Esophagus muscularis mucosa (tissue), 4 donors: ENCODE measurements at regions not wholly inside any gene's neighbourhood (a gene's known extent, or its start where the extent isn't known, plus 50 kb on each side); places are given as distances from the start of the nearest gene placed in this dataset.

Experiments used
- DNase-seq: peaks from one replicate; pipeline ENCODE4 v3.0.0-alpha.2; 2017; ENCODE audit errors: extremely low spot score
- H3K27ac ChIP-seq, 4 donors: fragments of 200-600 bp; sonication (generic); replicated peaks in 1 of 4; 1 replicate in 3 of 4; 2 replicates in 1 of 4; pipeline ENCODE4 v1.5.1; 2016 to 2019; ENCODE audit warnings: mild to moderate bottlenecking in 1 of 4
- H3K27me3 ChIP-seq, 4 donors: fragments of 200-600 bp; sonication (generic); one replicate each; pipeline versions ENCODE4 v1.5.1 to v1.6.0; 2016 to 2019
- H3K36me3 ChIP-seq, 4 donors: fragments of 200-600 bp; sonication (generic); one replicate each; pipeline ENCODE4 v1.5.1; 2016 to 2019
- H3K4me1 ChIP-seq, 4 donors: fragments of 200-600 bp; sonication (generic); one replicate each; pipeline ENCODE4 v1.5.1; 2016 to 2019
- H3K4me3 ChIP-seq, 4 donors: fragments of 200-600 bp; sonication (generic); 1 replicate in 2 of 4; 2 replicates in 2 of 4; pipeline ENCODE4 v1.5.1; 2016 to 2019; ENCODE audit warnings: mild to moderate bottlenecking in 4 of 4, moderate library complexity in 1 of 4
- H3K9me3 ChIP-seq, 4 donors: fragments of 200-600 bp; sonication (generic); 1 replicate in 3 of 4; 2 replicates in 1 of 4; pipeline ENCODE4 v1.5.1; 2016 to 2019
- EP300 ChIP-seq: sonication (generic); formaldehyde crosslinking; IDR thresholded peaks from one replicate; pipeline ENCODE4 v1.6.1; 2017; ENCODE audit warnings: antibody characterized with exemption
- POLR2A ChIP-seq: fragments of 450-650 bp; IDR thresholded peaks from one replicate; pipeline ENCODE4 v1.6.1; 2017; ENCODE audit warnings: antibody characterized with exemption, moderate library complexity, mild to moderate bottlenecking, low read depth
- POLR2AphosphoS5 ChIP-seq, 2 donors: sonication (generic); formaldehyde crosslinking; IDR thresholded peaks; one replicate each; pipeline ENCODE4 v1.6.1; 2017; ENCODE audit warnings: antibody characterized with exemption in 2 of 2
- WGBS: methylation state at CpG from one replicate; pipeline ENCODE4 v1.1.5; 2018; 5-methylcytosine and 5-hydroxymethylcytosine counted together
- intact Hi-C: fragments of 100-400 bp; cut with DNase I; formaldehyde crosslinking; loops from one replicate; pipeline ENCODE4 v1.15.1; 2023
- TF ChIP-seq, protein P1 (sequence below), 3 experiments: fragments of 200-600 bp in 2 of 3; fragments of 450-650 bp in 1 of 3; sonication (generic) in 2 of 3; IDR thresholded peaks; one replicate each; pipeline ENCODE4 v1.5.1; 2017 to 2019; ENCODE audit warnings: antibody characterized with exemption in 3 of 3, mild to moderate bottlenecking in 2 of 3, moderate library complexity in 1 of 3

DNA sequence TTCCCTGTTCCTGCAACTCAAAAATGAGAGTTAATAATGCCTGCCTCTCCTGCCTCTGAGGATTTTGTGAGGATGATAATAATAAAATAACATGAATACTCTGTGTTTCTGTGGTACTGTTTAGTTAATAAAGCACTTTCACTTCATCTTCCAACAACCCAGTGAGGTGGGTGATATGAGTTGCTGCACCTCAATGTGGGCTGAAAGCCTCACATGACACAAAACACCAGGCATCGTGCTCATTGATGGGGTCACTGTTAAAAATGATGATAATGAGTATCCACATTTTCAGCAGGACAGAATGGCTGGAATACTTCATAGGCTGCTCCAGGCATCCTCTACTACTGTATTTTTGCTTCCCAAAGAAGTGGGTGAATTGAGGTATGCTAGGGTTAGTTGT is 222.8 kb upstream of the NRP1 start:
- intact Hi-C loops = no loop called here
- Histone ChIP-seq H3K36me3 (no peaks in the 10 kb centered on the region), H3K27me3 (no peaks in the 10 kb centered on the region), H3K27ac (no peak overlapping the region), H3K9me3 (no peaks in the 10 kb centered on the region), H3K4me3 (no peak overlapping the region), H3K4me1 (peaks cover 0 to 12% (median 8%) of the 10 kb centered on the region in 4 donors)
- WGBS = 69% methylated on average over 1 of the region's 1 CpG
- DNase-seq = no peak
- TF ChIP-seq, protein P1, sequence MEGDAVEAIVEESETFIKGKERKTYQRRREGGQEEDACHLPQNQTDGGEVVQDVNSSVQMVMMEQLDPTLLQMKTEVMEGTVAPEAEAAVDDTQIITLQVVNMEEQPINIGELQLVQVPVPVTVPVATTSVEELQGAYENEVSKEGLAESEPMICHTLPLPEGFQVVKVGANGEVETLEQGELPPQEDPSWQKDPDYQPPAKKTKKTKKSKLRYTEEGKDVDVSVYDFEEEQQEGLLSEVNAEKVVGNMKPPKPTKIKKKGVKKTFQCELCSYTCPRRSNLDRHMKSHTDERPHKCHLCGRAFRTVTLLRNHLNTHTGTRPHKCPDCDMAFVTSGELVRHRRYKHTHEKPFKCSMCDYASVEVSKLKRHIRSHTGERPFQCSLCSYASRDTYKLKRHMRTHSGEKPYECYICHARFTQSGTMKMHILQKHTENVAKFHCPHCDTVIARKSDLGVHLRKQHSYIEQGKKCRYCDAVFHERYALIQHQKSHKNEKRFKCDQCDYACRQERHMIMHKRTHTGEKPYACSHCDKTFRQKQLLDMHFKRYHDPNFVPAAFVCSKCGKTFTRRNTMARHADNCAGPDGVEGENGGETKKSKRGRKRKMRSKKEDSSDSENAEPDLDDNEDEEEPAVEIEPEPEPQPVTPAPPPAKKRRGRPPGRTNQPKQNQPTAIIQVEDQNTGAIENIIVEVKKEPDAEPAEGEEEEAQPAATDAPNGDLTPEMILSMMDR (IDR thresholded peaks at IDR 0.05) = no peak
- TF ChIP-seq EP300 = no peak
- no peak for TF ChIP-seq POLR2A
- TF ChIP-seq POLR2AphosphoS5 (IDR thresholded peaks at IDR 0.05) = no peak

DNA sequence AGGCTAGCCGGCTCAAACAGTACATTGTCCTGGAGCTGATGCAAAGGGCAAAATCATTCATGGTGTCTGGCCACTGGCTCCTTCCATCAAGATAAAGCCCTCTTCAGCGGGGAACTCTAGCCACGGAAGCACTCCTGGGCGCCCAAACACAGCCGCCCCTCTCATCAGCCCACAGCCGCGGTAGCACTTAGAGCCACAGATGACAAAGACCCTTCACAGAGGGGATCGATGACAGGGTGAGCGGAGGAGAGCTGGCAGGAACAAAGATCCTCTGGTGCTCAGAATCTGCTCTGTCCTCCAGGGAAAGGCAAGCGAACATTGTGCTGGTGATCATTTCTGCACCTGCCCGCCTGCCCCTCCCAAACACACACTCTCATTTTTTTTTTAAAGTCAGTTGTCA is 222.2 kb upstream of the NRP1 start:
- intact Hi-C loops = no loop called here
- H3K4me1 ChIP-seq = peaks cover 0 to 12% (median 8%) of the 10 kb centered on the region in 4 donors
- H3K9me3 ChIP-seq = no peaks in the 10 kb centered on the region
- no peaks in the 10 kb centered on the region for H3K36me3 ChIP-seq
- no peak for DNase-seq
- no peak overlapping the region for H3K27ac ChIP-seq
- TF ChIP-seq EP300 (no peak), POLR2AphosphoS5 (IDR thresholded peaks at IDR 0.05) (no peak), POLR2A (no peak)
- TF ChIP-seq, protein P1 (IDR thresholded peaks at IDR 0.05) = no peak
- no peak overlapping the region for H3K4me3 ChIP-seq
- H3K27me3 ChIP-seq = no peaks in the 10 kb centered on the region
- WGBS = 70% methylated on average over 11 of the region's 11 CpGs

DNA sequence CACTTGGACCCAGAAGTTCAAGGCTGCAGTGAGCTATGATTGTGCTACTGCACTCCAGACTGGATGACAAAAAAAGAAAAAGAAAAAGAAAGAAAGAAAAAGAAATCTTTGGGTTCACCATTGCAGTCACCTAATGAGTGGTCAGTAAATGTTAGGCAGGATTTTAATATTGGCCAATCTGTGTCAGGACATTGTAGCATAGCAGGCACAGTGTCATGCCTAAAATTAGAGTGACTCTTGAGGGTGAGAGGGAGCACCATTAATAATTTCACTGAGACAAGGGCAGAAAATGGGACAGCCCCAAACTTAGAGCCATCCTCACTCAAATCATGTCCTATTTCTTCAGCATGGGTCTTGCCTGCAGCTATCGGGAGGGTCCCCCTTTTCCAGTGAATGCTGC is 221.6 kb upstream of the NRP1 start:
- no peaks in the 10 kb centered on the region for H3K27me3 ChIP-seq
- TF ChIP-seq, protein P1 (IDR thresholded peaks at IDR 0.05) = no peak
- TF ChIP-seq POLR2AphosphoS5 (IDR thresholded peaks at IDR 0.05) (no peak), EP300 (no peak), POLR2A (no peak)
- peaks cover 0 to 12% (median 8%) of the 10 kb centered on the region in 4 donors for H3K4me1 ChIP-seq
- intact Hi-C loops = no loop called here
- no peak overlapping the region for H3K4me3 ChIP-seq
- no peak overlapping the region for H3K27ac ChIP-seq
- no peaks in the 10 kb centered on the region for H3K9me3 ChIP-seq
- no peak for DNase-seq
- 89% methylated on average over 1 of the region's 1 CpG for WGBS
- no peaks in the 10 kb centered on the region for H3K36me3 ChIP-seq

DNA sequence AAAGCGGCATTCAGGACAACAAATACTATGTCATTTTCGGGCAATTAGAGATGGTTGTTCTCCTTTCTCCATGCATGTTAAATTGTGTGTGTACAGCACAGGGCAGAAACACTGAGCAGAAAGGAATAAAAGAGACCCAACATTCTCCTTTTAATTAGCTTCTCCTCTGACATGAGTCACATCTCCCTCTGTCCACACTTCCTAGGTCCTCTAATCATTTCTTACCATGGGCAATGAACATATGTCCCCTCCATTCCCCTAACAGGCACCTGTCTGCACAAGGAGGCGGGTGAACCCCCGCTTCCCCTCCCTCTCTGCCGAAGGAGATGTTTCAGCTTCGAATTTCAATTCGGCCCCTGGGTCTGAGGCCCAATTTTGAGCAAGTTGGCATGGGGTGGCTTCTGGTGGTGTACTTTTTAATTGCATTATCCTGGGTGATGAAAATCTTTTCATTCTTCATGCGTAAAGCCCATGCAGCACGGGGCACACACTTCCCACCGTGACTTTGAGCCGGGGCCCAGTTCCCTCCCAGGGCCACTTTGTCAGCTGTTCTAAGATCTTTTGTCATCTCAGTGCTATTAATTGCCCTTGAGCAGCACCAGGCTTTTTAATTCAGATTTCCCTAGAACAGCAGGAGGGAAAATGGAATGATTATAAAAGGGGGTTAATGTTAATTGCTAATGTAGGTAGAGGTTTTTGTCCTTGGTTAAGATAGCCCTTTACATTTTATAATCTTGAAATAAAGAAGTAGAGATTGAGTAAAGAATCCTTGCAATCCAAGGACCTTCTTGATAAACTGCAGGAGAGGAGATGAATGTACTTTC is 219.5 kb upstream of the NRP1 start:
- 95% methylated on average over 11 of the region's 11 CpGs for WGBS
- Histone ChIP-seq H3K27ac (no peak overlapping the region), H3K27me3 (no peaks in the 10 kb centered on the region), H3K36me3 (no peaks in the 10 kb centered on the region), H3K9me3 (no peaks in the 10 kb centered on the region), H3K4me1 (peaks cover 0 to 4% (median 4%) of the 10 kb centered on the region in 4 donors), H3K4me3 (no peak overlapping the region)
- intact Hi-C loops = no loop called here
- TF ChIP-seq, protein P1 (IDR thresholded peaks at IDR 0.05) = no peak
- TF ChIP-seq EP300 (no peak), POLR2A (no peak), POLR2AphosphoS5 (IDR thresholded peaks at IDR 0.05) (no peak)
- no peak for DNase-seq
